ENCODE measurements at regions not wholly inside any gene's neighbourhood (a gene's known extent, or its start where the extent isn't known, plus 50 kb on each side); places are given as distances from the start of the nearest gene placed in this dataset.

DNA sequence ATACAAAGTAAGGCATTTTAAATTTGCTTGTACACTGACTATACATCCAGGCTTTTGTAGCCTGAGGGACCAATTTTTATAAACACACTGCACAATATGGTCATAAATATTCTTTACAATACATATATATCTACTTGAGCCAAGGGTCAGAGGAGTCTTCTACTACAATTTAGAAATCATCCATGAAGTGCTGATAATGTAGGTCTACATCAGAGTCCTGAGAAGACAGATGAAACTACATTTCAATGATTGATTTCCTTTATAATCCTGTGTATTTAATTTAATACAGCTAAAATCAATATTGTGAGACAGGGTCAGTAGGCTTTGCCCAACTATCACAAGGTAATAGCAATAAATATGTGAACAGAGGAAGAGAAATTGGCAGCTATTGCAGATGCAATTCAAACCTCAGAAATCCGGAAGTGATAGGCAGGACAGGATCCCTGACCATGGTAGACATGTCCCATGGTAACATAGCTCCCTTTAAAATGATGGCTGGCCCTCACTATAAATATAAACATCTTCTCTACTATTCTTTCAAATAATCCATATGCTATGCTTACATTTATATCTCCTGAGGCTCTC, 318.0 kb upstream of the POT1 start:
- no peak for DNase-seq
- Histone ChIP-seq H3K4me3 (ENCODE audit: control insufficient read depth in 1 of 2, extremely low read depth in 1 of 2, low read length in 1 of 2) (no peak overlapping the region), H3K36me3 (ENCODE audit: control insufficient read depth in 2 of 2, extremely low read depth in 1 of 2, insufficient read depth in 1 of 2, low read length in 1 of 2) (no peaks in the 10 kb centered on the region), H3K4me1 (ENCODE audit: control insufficient read depth in 1 of 2, extremely low read depth in 1 of 2, insufficient read depth in 2 of 2, low read length in 2 of 2) (no peaks in the 10 kb centered on the region), H3K27ac (ENCODE audit: low read length) (no peak overlapping the region), H3K27me3 (replicated peaks in 1 of 2; ENCODE audit: control insufficient read depth in 2 of 2, extremely low read depth in 1 of 2, insufficient read depth in 2 of 2, low read length in 1 of 2) (no peaks in the 10 kb centered on the region), H3K9me3 (no peaks in the 10 kb centered on the region)
- no peaks in the 10 kb centered on the region for H3K36me3 Mint-ChIP-seq
- H3K27ac Mint-ChIP-seq: no peak overlapping the region
- WGBS (ENCODE audit: insufficient coverage): no CpG with 5 or more reads among the region's 1 CpG
- no peaks in the 10 kb centered on the region for H3K4me1 Mint-ChIP-seq
- ChIA-PET CTCF (no interaction called here), POLR2A (no interaction called here)
- peaks cover 0 to 4% (median 2%) of the 10 kb centered on the region in 3 donors for H3K9me3 Mint-ChIP-seq
- no peak overlapping the region for H3K4me3 Mint-ChIP-seq
- no peaks in the 10 kb centered on the region for H3K27me3 Mint-ChIP-seq
- no peak for ATAC-seq (replicated peaks in 1 of 4)

DNA sequence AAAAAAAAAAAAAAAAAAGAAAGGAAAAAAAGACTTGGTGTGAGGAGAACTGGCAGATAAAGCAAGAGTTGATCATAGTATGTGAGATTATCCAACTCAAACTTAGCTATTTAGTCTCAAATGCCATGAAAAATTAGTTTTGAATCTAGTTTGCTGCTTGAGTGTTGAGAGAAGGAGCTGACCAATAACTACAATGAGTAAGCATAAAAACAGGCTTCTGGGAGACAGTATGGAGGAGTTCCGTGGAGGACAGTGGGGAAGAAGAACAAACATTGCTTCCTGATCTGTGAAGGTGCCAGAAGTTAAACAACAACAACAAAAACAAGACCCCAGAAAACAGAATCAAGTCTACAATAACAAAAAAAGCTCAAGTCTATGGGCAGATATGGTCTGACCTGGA, 317.1 kb upstream of the POT1 start:
- H3K36me3 Mint-ChIP-seq: no peaks in the 10 kb centered on the region
- no peak overlapping the region for H3K27ac Mint-ChIP-seq
- Histone ChIP-seq H3K9me3 (no peaks in the 10 kb centered on the region), H3K36me3 (ENCODE audit: control insufficient read depth in 2 of 2, extremely low read depth in 1 of 2, insufficient read depth in 1 of 2, low read length in 1 of 2) (no peaks in the 10 kb centered on the region), H3K4me1 (ENCODE audit: control insufficient read depth in 1 of 2, extremely low read depth in 1 of 2, insufficient read depth in 2 of 2, low read length in 2 of 2) (no peaks in the 10 kb centered on the region), H3K4me3 (ENCODE audit: control insufficient read depth in 1 of 2, extremely low read depth in 1 of 2, low read length in 1 of 2) (no peak overlapping the region), H3K27me3 (replicated peaks in 1 of 2; ENCODE audit: control insufficient read depth in 2 of 2, extremely low read depth in 1 of 2, insufficient read depth in 2 of 2, low read length in 1 of 2) (no peaks in the 10 kb centered on the region), H3K27ac (ENCODE audit: low read length) (no peak overlapping the region)
- POLR2A ChIA-PET: no interaction called here
- H3K4me1 Mint-ChIP-seq: no peaks in the 10 kb centered on the region
- no peaks in the 10 kb centered on the region for H3K27me3 Mint-ChIP-seq
- H3K9me3 Mint-ChIP-seq: peaks cover 0 to 4% (median 2%) of the 10 kb centered on the region in 3 donors
- CTCF ChIA-PET: no interaction called here
- no peak for ATAC-seq (replicated peaks in 1 of 4)
- no peak overlapping the region for H3K4me3 Mint-ChIP-seq
- DNase-seq: no peak
- no CpG with 5 or more reads among the region's 1 CpG for whole genome bisulfite sequencing (ENCODE audit: insufficient coverage)

DNA sequence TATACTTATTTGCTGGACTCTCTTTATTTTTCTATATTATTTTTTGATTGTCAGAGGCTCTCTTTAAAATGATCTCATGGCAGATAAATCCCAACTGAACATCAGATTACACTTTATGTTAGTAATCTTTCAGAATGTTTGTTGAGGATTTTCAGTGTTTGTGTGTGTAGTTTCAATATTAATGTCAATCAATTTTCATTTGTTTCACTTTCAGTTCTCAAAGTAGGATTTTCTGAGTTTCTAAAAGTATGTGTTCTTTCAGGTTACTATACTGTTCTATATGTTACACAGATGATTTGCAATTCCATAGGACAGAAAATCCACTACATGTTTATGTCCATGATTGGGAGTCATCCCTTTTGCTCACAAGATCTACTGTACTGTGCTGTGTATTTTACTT, 311.9 kb upstream of the POT1 start:
- CTCF ChIA-PET: no interaction called here

DNA sequence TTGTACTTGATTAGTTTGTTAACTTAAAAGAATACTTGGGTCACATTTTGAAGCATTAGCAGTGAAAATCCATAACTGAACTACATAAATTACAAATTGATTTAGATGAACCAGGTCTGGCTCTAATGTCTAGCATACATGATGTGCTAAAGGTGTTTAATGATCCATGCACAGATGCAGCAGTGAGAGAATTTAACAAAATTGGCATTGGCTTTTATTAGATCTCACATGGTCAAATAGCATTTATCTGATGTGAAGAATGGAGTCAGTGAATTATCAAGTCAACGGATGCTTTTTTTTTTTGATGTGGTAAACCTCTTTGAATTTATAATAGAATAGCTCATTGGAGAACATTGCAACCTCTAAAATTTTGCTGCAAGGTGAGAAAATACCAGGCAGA, 293.0 kb upstream of the POT1 start:
- ChIA-PET POLR2A (no interaction called here), CTCF (no interaction called here)
- no peaks in the 10 kb centered on the region for H3K27me3 Mint-ChIP-seq
- no CpG with 5 or more reads among the region's 1 CpG for WGBS (ENCODE audit: insufficient coverage)
- H3K4me1 ChIP-seq (ENCODE audit: control insufficient read depth in 1 of 2, extremely low read depth in 1 of 2, insufficient read depth in 2 of 2, low read length in 2 of 2): no peaks in the 10 kb centered on the region
- DNase-seq: no peak
- peaks cover 9 to 24% (median 14%) of the 10 kb centered on the region in 3 donors for H3K9me3 Mint-ChIP-seq
- H3K36me3 ChIP-seq (ENCODE audit: control insufficient read depth in 2 of 2, extremely low read depth in 1 of 2, insufficient read depth in 1 of 2, low read length in 1 of 2): no peaks in the 10 kb centered on the region
- H3K9me3 ChIP-seq: no peaks in the 10 kb centered on the region
- H3K36me3 Mint-ChIP-seq: no peaks in the 10 kb centered on the region
- H3K4me3 ChIP-seq (ENCODE audit: control insufficient read depth in 1 of 2, extremely low read depth in 1 of 2, low read length in 1 of 2): no peak overlapping the region
- no peaks in the 10 kb centered on the region for H3K4me1 Mint-ChIP-seq
- no peak for ATAC-seq (replicated peaks in 1 of 4)
- no peak overlapping the region for H3K27ac ChIP-seq (ENCODE audit: low read length)
- H3K27me3 ChIP-seq (replicated peaks in 1 of 2; ENCODE audit: control insufficient read depth in 2 of 2, extremely low read depth in 1 of 2, insufficient read depth in 2 of 2, low read length in 1 of 2): no peaks in the 10 kb centered on the region
- H3K27ac Mint-ChIP-seq: no peak overlapping the region
- no peak overlapping the region for H3K4me3 Mint-ChIP-seq

More for the DNA sequence above, 311.9 kb upstream of the POT1 start:
- Mint-ChIP-seq H3K36me3 (no peaks in the 10 kb centered on the region), H3K27ac (no peak overlapping the region), H3K4me3 (no peak overlapping the region), H3K4me1 (no peaks in the 10 kb centered on the region), H3K9me3 (peaks cover 0 to 7% (median under 1%) of the 10 kb centered on the region in 3 donors), H3K27me3 (no peaks in the 10 kb centered on the region)
- no peak for ATAC-seq (replicated peaks in 1 of 4)
- H3K4me1 ChIP-seq (ENCODE audit: control insufficient read depth in 1 of 2, extremely low read depth in 1 of 2, insufficient read depth in 2 of 2, low read length in 2 of 2): no peaks in the 10 kb centered on the region
- no peaks in the 10 kb centered on the region for H3K9me3 ChIP-seq
- no peak for DNase-seq
- H3K27me3 ChIP-seq (replicated peaks in 1 of 2; ENCODE audit: control insufficient read depth in 2 of 2, extremely low read depth in 1 of 2, insufficient read depth in 2 of 2, low read length in 1 of 2): no peaks in the 10 kb centered on the region
- no peak overlapping the region for H3K27ac ChIP-seq (ENCODE audit: low read length)
- H3K36me3 ChIP-seq (ENCODE audit: control insufficient read depth in 2 of 2, extremely low read depth in 1 of 2, insufficient read depth in 1 of 2, low read length in 1 of 2): no peaks in the 10 kb centered on the region
- POLR2A ChIA-PET: no interaction called here
- H3K4me3 ChIP-seq (ENCODE audit: control insufficient read depth in 1 of 2, extremely low read depth in 1 of 2, low read length in 1 of 2): no peak overlapping the region

DNA sequence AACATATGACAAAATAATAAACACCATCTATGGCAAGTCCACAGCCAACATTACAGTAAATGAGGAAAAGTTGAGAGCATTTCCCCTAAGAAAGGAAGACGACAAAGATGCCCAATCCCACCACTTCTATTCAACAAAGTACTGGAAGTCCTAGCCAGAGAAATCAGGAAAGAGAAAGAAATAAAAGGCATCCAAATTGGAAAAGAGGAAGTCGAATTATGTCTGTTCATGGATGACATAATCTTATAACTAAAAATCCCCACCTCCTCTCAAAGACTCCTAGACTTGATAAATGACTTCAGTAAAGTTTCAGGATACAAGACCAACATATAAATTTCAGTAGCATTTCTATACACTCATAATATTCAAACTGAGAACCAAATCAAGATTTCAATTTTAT, 288.5 kb upstream of the POT1 start:
- no peak overlapping the region for H3K27ac ChIP-seq (ENCODE audit: low read length)
- ChIA-PET POLR2A (no interaction called here), CTCF (no interaction called here)
- no peaks in the 10 kb centered on the region for H3K27me3 ChIP-seq (replicated peaks in 1 of 2; ENCODE audit: control insufficient read depth in 2 of 2, extremely low read depth in 1 of 2, insufficient read depth in 2 of 2, low read length in 1 of 2)
- no peak overlapping the region for H3K4me3 ChIP-seq (ENCODE audit: control insufficient read depth in 1 of 2, extremely low read depth in 1 of 2, low read length in 1 of 2)
- no peaks in the 10 kb centered on the region for H3K4me1 ChIP-seq (ENCODE audit: control insufficient read depth in 1 of 2, extremely low read depth in 1 of 2, insufficient read depth in 2 of 2, low read length in 2 of 2)
- DNase-seq (no peak), ATAC-seq (replicated peaks in 1 of 4) (no peak)
- no CpG with 5 or more reads among the region's 2 CpGs for WGBS (ENCODE audit: insufficient coverage)
- no peaks in the 10 kb centered on the region for H3K4me1 Mint-ChIP-seq
- no peaks in the 10 kb centered on the region for H3K27me3 Mint-ChIP-seq
- no peak overlapping the region for H3K4me3 Mint-ChIP-seq
- peaks cover 8 to 27% (median 17%) of the 10 kb centered on the region in 3 donors for H3K9me3 Mint-ChIP-seq
- no peaks in the 10 kb centered on the region for H3K36me3 ChIP-seq (ENCODE audit: control insufficient read depth in 2 of 2, extremely low read depth in 1 of 2, insufficient read depth in 1 of 2, low read length in 1 of 2)
- H3K9me3 ChIP-seq: no peaks in the 10 kb centered on the region
- H3K27ac Mint-ChIP-seq: no peak overlapping the region
- no peaks in the 10 kb centered on the region for H3K36me3 Mint-ChIP-seq

DNA sequence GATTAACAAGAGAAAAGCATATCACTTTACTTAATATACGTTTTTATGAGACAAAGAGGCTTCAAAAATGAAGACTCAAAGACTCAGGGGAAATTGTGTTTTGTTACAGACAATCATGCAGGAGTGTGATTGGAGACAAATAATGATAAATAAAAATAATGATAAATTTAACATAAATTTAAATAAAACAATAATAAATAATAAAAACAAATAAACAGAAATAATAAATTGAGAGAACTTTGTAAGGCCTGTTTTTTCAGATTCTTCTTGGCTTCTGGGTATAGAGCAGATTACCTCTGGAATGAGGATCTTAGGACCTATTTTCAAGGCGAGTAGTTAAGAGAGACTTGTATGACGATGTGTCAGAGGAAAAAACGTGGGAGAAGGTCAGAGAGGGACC, 271.4 kb upstream of the POT1 start:
- H3K36me3 ChIP-seq (ENCODE audit: control insufficient read depth in 2 of 2, extremely low read depth in 1 of 2, insufficient read depth in 1 of 2, low read length in 1 of 2): no peaks in the 10 kb centered on the region
- no peak for DNase-seq
- CTCF ChIA-PET: no interaction called here
- H3K36me3 Mint-ChIP-seq: no peaks in the 10 kb centered on the region
- H3K4me1 ChIP-seq (ENCODE audit: control insufficient read depth in 1 of 2, extremely low read depth in 1 of 2, insufficient read depth in 2 of 2, low read length in 2 of 2): no peaks in the 10 kb centered on the region
- no peaks in the 10 kb centered on the region for H3K27me3 ChIP-seq (replicated peaks in 1 of 2; ENCODE audit: control insufficient read depth in 2 of 2, extremely low read depth in 1 of 2, insufficient read depth in 2 of 2, low read length in 1 of 2)
- no peaks in the 10 kb centered on the region for H3K4me1 Mint-ChIP-seq
- no peak overlapping the region for H3K27ac ChIP-seq (ENCODE audit: low read length)
- H3K4me3 ChIP-seq (ENCODE audit: control insufficient read depth in 1 of 2, extremely low read depth in 1 of 2, low read length in 1 of 2): no peak overlapping the region
- no CpG with 5 or more reads among the region's 4 CpGs for WGBS (ENCODE audit: insufficient coverage)
- POLR2A ChIA-PET: no interaction called here
- no peak overlapping the region for H3K27ac Mint-ChIP-seq
- ATAC-seq (replicated peaks in 1 of 4): no peak
- no peak overlapping the region for H3K4me3 Mint-ChIP-seq
- H3K9me3 Mint-ChIP-seq: peaks cover 4 to 8% (median 6%) of the 10 kb centered on the region in 3 donors
- no peaks in the 10 kb centered on the region for H3K27me3 Mint-ChIP-seq
- H3K9me3 ChIP-seq: no peaks in the 10 kb centered on the region

DNA sequence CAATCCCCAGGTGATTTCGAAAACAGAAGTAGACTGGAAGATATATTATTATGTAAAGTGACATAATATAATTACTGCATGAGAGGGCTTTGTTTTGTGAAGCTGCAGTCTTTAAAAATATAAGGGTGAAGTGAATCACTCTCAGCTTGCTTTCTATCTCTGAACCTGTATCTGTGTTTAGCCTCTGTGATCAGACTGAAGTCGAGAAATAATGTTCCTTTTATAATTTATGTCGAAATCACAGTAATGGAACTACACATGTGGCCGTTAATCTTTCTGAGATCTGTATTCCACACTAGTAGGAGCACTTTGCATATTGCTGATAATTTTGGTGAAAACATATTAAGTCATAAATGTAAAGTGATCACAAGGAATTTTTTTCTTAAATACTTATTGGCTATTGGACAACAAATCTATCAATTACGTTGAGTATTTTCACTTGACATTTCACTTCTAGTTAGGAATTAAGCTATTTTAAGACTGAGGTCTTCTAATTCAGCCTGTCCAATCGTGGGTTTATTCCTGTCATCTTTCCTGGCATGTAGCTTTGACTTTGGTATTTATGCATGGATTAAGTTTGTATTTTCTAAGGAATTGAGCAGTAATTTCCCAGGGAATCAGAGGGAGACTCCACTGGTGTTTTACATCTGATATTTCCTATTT, 268.2 kb upstream of the POT1 start:
- no peaks in the 10 kb centered on the region for H3K27me3 Mint-ChIP-seq
- no peaks in the 10 kb centered on the region for H3K36me3 Mint-ChIP-seq
- ChIA-PET POLR2A (interaction anchor here in 1 of 2 donors (0.5 kb wide), 1 partner anchor 109 kb away, joined by 4 read pairs; no protein-coding TSS in a partner anchor), CTCF (no interaction called here)
- no peak for DNase-seq
- Histone ChIP-seq H3K4me3 (ENCODE audit: control insufficient read depth in 1 of 2, extremely low read depth in 1 of 2, low read length in 1 of 2) (no peak overlapping the region), H3K9me3 (no peaks in the 10 kb centered on the region), H3K27ac (ENCODE audit: low read length) (no peak overlapping the region), H3K4me1 (ENCODE audit: control insufficient read depth in 1 of 2, extremely low read depth in 1 of 2, insufficient read depth in 2 of 2, low read length in 2 of 2) (no peaks in the 10 kb centered on the region), H3K36me3 (ENCODE audit: control insufficient read depth in 2 of 2, extremely low read depth in 1 of 2, insufficient read depth in 1 of 2, low read length in 1 of 2) (no peaks in the 10 kb centered on the region), H3K27me3 (replicated peaks in 1 of 2; ENCODE audit: control insufficient read depth in 2 of 2, extremely low read depth in 1 of 2, insufficient read depth in 2 of 2, low read length in 1 of 2) (no peaks in the 10 kb centered on the region)
- H3K4me3 Mint-ChIP-seq: no peak overlapping the region
- ATAC-seq (replicated peaks in 1 of 4): no peak
- WGBS (ENCODE audit: insufficient coverage): no CpG with 5 or more reads among the region's 6 CpGs
- H3K27ac Mint-ChIP-seq: no peak overlapping the region
- H3K4me1 Mint-ChIP-seq: no peaks in the 10 kb centered on the region
- H3K9me3 Mint-ChIP-seq: peaks cover 3 to 20% (median 3%) of the 10 kb centered on the region in 3 donors
